GM21515 (cell line): ENCODE measurements at regions not wholly inside any gene's neighbourhood (a gene's known extent, or its start where the extent isn't known, plus 50 kb on each side); places are given as distances from the start of the nearest gene placed in this dataset.

Source experiments
- ATAC-seq: cut with Tn5 transposase; IDR thresholded peaks from one replicate; pipeline ENCODE4 v1.9.1; 2021; ENCODE audit not compliant: unreplicated experiment

DNA sequence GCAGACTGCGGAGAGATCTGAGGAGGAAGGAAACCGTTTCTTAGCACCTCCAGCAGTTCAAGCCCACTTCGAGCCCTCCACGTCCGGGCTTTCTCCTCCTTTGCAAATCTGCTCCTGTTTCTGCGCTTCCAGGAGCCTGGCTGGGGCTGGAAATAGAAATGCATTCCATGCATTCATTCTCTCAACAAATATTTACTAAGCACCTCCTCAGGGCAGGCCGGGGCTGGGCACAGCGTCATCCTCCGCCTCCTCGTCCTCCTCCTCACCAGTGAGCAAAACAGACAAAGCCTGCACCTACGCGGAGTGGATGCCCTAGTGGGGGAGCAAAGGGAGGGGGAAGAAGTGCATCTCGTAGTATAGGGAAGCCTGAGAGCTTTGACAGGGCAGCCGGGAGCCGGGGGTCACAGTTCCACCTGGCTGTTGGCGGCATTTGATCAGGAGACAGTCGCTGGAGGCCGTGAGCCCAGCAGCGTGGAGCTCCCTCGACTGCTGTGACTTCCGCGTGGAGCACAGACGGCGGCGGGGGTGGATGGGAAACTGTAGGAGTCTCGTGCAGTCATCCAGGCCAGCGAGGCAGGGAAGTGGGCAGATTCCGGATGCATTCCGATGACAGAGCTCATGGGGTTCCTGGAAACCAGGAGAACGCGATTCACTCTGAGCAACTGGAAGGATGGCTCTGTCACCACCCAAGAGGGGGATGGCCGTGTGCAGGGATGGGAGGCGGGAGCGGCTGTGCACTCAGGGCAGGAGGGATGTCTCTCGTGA lies 93.5 kb downstream of the SIK1 start:
- no peak for ATAC-seq

DNA sequence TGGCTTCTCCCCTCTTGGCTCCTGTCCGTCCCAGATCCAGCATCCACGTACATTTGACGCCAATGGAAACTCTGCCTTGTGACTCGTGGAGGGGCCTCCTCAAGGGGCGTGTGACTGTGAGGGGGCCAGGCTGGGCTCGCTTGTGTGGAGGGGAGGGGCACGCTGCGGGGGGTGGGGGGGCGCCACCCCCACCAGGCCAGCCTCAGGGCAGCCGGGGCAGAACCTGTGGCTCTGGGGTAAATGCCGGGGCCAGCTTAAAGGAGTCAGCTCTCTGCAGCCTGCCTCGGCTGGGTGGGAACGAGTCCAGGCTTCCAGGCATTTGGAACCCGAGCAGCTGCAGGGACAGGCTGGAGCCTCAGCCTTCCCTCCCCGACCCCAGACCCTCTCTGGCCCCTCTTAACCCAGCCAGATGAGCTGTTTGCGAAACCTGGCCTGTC lies 94.1 kb downstream of the SIK1 start:
- ATAC-seq, result no peak

DNA sequence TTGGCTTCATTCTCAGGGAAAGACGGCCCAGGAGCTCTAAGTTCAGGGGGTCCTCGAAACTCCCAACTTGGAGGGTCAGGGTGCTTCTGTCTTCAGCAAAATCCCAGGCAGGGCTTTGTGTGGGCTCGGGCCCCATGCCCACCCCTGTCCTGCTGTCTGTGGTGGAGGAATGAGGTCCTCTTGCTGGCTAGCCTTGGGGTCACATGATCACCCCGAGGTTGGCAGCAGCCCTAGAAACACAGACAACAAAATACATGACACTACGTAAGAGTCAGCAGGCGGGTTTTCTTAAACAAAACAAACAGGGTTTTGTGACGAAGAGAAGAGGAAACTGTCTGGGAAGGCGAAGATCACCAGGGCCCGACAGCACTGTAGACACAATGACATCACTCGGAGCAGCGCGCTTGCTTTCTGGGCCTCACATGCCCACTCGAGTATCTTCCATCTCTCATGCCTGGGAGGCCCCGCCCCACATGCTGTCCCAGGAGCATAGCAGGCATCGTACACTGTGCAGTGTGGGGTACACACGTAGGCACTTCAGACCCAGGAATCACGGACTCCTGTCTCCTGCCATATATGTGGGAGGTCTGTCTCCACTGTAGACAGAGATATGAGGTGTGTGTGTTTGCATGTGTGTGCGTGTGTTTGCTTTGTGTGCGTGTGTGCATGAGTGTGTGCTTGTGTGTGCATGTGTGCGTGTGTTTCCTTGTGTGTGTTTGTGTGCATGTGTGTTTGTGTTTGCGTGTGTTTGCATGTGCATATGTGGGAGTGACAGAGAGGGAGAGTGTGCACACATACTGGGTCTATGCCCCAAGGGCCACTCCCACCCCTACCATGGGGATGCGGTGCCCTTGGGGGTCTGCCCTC lies 94.7 kb downstream of the SIK1 start:
- ATAC-seq, result no peak

GRCh38 chr21:43331111-43331961 lies 95.6 kb downstream of the SIK1 start:
- ATAC-seq, result no peak

GRCh38 chr21:43330306-43330881 lies 96.5 kb downstream of the SIK1 start:
- no peak for ATAC-seq

- ATAC-seq, result no peak
Observed at GRCh38 chr21:43329711-43330269, 97.1 kb downstream of the SIK1 start.

- no peak for ATAC-seq
Observed at GRCh38 chr21:43328958-43329691, 97.8 kb downstream of the SIK1 start.

- no peak for ATAC-seq
Observed at GRCh38 chr21:43328185-43328957, 98.6 kb downstream of the SIK1 start.

DNA sequence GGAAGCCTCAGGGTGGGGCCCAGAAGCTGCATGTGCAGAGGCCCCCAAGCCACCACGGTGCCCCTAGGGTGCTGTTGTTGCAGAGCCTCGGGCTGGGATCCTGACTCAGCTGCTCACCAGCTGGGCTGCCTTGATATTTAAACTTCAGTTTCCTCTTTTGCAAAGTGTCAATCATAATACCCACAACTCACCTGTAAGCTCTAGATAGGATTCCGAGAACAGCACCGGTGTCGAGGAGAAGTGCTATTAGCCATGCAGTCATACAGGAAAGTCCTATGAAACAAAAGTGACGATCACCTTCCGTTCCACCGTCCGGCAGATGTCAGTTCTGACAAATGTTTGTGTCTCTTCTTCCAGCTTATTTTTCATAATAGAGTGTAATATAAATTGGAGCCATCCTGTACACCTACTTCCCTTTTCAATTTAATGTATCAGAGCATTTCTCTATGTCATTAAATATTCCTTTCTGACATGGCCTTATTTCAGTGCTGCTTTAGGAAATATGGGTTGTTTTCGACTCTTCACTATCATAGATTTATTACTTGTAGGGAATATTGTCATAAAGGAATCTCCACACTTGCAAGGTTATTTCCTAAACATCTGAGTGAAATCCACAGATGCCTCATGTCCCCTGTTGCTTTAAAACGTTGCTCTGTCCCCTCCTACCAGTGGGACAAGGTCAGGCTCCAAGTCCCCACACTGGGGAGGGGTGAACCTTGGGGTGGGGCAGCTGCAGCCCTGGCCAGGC lies 100.8 kb downstream of the SIK1 start:
- ATAC-seq, result no peak

GRCh38 chr21:43325036-43325435 lies 101.9 kb downstream of the SIK1 start:
- no peak for ATAC-seq

GRCh38 chr21:43324596-43324995 lies 102.3 kb downstream of the SIK1 start:
- ATAC-seq, result no peak

DNA sequence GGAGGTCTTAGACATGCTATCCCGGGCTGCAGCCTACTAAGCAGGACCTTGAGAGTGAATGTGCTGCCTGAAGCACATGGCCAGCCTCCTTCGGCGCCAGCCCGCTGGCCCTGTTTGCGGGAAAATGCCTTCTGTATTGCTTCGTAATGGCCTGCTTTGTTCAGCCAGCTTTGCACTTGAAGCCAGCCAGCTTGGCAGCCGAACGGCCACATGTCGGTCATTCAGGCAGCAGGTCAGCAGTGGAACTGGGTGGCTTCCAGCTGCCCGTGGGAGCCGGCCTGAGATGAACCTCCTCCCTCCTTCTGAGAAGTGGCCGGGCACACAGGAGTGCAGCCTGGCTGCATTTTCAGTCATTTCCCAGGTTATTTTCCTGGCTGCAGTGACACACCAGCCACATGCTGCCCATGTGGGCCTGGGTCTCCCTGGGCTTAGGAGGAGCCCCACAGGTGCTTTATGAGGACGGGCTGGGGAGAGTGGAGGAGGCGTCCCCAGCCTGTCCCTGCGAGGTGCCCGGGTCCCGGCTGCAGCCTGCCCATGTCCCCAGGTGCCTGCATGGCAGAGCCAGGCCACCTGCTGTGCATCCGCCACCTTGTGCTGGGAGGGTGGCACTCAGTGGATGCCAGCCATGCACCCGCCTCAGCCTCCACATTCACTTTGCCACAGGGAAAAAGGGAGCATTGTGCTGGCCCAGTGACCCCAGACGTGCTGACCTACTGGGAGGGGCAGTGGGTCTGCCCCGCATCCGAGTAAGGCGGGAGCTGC lies 103.5 kb downstream of the SIK1 start:
- no peak for ATAC-seq

DNA sequence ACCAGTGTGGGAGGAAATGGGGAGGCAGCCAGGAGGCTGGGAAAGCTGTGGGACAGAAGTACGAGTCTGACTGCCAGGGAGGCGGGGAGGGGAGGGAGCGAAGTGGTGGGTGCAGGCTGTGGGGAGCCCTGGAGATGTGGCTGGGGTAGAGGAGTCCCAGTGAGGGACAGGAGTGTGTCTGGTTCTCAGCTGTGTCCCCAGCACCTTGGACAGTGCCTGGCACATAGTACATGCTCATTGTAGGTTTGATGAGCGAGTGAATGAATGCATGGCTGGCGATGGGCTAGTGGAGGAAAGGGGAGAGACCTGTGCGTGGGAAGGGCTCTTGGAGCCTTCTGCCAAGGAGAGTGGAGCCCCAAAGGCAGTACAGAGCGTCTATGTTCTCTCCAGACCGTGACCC lies 104.1 kb downstream of the SIK1 start:
- ATAC-seq, result no peak

DNA sequence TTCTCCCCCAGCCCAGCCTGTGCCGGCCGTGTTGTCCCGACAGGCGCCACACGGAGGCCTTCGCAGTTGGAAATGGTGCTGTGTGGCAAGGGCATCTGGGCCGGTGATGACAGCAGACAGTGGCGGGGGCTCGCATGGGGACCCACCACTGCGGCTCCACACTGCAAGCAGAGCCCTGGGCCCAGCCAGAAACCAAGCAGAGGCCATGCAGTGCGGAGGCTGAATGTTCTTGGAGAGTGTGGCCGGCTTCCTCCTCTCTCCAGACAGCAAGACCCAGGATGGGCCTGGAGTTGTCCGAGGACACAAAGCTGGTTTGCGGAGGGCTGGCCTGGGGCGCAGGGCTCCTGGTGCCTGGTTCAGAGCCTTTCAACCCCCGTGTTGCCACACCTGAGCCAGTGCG lies 104.6 kb downstream of the SIK1 start:
- ATAC-seq, result no peak

DNA sequence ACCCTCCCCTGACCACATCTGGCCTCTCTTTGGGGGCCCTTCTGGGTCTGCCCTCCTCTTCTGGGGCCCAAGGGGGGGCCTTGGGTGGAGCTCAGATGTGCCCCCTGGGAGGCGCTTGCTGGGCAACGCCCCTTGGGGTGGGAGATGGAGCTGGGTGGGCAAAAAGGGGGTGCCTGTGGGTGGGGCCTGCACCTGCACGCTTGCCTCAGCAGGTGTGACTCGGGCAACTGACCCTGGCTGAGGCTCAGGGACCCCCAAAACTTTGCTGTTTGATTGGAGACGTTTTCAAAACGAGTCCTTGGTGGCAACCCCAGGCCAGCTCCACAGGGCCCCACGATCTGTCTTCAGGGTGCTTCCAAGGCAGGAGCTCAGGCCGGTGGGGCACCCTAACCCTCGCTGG lies 105.3 kb downstream of the SIK1 start:
- no peak for ATAC-seq

DNA sequence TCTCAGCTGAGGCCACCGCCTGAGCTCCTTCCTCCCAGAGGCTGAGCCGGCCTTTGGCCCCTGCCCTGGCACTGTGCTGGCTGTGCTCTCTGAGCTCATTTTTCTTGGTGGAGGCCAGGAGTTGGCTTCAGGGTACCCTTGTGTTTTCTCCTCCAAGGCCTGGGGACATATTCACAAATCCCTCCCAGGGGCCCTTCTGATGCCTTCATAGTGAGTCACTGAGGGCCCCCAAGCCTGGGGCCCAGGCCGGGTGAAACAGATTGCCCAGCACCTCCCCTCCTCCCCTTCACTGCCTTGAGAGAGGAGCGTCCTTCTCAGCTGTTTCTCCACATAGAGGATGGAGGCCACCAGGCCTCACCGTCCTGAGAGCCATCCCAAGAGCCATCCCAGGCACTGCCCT lies 105.8 kb downstream of the SIK1 start:
- no peak for ATAC-seq

GRCh38 chr21:43320526-43320925 lies 106.4 kb downstream of the SIK1 start:
- ATAC-seq, result no peak
